GM18861 (cell line): ENCODE measurements at regions not wholly inside any gene's neighbourhood (a gene's known extent, or its start where the extent isn't known, plus 50 kb on each side); places are given as distances from the start of the nearest gene placed in this dataset.

ENCODE experiments used
- ATAC-seq: cut with Tn5 transposase; IDR thresholded peaks from one replicate; pipeline ENCODE4 v1.9.1; 2021; ENCODE audit not compliant: unreplicated experiment

DNA sequence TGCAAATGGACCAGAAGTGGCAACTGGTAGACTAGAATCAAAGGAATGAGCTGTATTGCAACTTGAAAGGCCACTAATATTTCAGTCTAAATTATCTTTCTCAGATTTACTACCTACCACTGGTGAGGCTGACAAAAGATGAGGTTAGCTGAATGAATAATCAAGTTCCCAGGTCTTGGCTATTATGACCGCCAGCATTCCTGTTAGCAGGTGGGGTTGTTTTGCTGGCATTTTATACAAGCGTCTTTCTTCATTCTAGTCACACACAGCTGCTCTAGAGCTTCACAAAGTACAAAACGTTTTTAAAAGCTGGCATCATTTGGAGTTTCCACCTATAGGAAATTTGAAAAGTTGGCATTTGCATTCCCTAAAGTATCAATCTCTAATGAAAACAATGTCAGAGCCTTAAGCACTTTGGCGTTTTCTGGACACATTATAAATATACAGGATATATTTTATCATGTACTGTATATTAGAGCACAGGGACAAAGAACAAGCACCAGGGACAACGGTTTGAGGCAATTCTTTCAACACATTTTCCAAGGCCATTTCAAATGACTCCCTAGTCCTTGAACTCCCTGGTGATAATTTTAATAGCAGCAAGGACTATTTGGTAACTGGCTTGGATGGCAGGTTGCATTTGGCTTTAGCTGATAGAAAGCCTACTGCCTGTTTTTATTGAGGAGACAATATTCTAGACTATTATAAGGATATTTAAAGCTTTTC, 410.2 kb upstream of the CHST9 start:
- ATAC-seq: no peak

DNA sequence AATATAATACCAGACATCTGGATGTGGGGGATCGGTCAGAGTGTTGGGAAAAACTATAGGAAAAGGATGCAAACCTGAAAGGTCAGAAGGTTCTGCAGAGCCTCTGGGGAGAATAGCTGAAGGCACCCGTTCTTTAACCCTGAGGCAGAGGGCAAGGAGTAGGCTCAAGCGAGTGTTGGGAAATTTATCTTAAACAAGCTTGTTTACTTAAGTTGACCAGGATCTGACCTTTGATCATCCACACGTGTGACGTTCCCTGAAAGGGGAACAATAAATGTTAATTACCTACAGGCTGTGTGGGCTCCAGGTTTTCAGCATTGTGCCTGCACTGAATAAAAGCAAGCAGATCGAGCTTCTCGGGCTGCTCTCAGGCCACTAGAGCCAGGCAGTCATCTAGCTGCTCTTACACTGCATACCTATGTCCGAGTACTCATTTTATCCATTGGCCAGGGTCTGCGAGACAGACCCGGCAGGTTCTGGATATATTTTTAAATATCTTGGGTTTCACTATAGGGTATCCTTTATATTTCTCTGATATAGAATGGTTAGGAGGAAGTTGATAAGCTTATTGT, 400.6 kb upstream of the CHST9 start:
- no peak for ATAC-seq

DNA sequence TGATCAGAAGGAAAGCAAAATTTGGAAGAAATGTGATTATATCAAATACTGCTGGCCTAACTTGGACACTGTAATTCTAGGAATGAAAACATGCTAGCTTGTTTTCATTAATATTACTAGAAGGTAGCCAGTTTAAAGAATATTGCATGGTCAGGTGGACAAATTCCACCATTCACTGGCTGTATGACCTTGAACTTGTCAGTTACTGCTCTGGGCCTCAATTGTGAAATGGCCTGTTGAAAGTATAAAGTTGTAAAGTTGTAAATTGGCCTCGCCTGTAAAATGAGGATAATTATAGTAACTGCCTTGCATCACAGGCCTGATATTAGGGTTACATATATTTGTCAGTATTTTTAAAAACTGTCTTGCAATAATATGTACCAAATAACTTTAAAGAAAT, 398.4 kb upstream of the CHST9 start:
- no peak for ATAC-seq

DNA sequence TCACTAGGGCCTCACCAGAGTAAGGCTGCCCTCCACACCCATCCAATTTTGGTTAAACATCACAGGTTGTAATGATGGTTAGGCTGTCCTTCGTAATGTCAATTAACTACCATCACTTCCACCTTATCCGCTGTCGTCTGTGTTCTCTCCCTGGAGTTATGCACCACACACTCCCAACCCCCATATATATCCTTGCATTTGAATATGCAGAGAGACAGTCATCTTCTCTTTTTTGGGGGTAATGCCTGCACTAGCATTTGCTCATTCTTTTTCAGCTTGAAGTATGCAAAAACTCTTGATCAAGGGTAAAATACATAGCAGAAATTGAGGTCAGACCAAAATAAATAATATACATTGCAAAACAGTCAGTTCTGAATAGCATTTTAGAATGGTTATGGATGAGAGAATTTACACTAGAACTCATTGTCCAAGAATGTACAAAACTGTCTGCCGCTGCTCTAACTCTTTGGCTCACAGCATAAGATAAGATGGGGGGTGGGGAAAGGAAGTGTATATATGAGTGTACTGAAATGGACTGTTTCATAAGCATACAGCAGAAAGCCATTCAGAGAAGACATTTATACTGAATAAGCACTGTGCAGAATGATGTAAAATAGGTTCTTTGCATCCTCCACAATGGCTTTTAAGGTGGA, 397.8 kb upstream of the CHST9 start:
- ATAC-seq: no peak

DNA sequence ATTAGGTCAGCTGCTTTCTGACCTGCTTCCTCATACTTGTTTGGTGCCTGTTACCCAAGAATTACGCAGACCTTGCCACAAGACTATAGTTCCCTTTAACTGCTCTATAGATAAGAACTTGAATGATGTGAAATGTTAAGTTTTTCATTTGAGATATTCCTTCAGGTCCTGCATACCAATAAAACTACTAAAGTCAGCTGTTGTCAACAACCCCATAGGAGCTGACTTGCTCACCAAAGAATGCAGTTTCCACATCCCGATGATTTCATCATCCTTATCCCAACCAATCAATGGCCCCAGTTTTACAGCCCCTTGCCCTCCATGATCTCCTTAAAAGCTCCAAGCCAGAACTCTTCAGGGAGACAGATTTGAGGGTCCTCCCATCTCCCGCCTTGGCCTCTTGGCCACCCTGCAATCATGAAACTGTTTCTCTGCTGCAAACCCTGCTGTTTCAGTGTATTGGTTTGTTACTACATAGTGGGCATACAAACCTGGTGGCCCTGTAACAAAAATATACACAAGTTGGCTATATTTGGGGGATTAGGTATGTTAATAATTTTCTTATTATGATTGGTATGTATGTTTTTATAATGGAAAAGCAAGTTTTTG, 396.3 kb upstream of the CHST9 start:
- ATAC-seq: no peak

DNA sequence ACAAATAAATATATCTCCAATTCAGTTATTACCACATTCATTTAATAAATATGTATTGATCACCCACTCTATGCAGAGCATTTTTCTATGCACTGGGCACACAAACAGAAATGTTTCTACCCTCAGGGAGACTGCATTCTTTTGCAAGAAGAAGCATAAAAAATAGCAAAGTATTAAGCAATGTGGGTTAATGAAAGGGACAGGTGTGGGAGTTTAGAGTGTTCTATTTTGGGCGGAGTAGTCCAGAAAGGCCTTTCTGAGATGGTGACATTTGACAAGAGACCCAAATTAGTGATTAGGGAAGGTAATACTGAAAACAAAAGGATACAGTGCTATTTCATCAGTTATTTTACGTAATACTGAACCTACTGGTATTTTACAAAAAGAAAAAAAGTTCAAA, 394.3 kb upstream of the CHST9 start:
- ATAC-seq: no peak

DNA sequence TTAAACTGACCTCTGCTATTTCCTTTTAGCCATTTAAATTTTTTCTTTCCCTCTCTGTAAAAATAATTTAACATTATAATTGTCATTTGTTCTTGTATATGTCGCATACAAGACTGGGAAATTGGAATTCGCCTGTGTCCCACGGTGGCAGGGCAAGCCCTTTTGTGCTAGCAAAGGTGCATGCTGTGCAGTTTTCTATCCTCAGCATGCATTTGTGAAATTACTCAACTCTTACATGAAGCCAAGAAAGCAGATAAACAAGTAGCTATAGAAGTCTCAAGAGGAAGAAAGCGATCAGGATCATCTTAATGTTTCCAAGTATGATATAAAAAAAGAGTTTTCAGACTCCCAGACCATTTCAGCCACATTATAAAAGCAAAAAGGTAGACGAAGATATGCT, 392.6 kb upstream of the CHST9 start:
- no peak for ATAC-seq

DNA sequence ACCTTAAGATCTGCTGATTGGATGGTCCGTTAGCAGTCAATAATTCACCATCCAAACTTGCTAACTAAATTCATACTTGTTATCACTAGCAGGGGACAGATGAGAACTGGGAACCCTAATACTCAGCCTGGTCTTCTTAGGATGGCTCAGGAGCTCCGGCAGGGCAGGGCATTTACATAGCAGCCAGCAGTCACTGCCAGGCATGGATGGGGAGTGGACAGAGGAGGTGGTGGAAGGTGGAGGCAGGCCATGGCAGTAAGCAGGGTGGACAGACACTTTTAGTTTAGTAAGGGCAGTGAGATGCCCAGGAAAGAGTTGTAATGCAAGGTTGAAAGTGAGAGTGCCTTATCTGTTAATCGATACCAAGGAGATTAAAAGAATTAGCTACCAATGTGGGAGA, 392.2 kb upstream of the CHST9 start:
- ATAC-seq: no peak

DNA sequence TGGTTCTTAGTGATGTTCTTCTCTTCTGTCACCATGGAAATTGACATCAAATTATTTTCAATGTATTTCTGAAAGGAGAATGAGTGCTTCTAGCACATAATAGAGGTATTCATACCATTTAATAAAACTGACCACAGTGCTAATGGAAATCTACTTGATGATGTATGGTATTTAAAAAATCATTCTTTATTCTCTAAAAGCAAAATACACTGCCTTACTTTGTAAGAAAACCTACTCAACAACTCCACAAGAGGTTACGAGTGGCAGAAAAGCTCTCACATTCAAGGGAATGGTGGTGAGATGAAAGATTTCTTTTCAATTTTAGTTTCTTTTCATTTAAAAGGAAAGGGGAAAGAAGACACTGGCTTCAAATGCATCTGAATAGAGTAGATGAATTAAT, 382.3 kb upstream of the CHST9 start:
- ATAC-seq: no peak

DNA sequence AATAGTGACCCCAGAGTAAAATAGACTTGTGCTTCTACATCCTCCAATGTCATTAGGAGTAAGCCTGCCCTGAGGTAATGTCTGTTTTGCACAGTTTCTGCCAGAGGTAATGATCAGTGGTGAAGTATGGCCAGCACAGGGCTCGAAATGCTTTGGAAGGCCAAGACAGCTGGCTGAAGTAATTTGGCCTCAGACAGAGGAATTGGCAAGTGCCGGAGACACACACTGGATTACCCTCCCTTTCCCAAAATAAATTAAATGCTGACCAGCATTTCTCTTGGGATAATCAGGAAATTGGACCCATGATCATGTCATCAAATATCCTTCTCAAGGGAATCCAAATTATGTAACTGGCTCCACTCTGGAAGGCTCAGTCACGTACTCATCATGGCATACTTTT, 379.0 kb upstream of the CHST9 start:
- ATAC-seq: no peak

DNA sequence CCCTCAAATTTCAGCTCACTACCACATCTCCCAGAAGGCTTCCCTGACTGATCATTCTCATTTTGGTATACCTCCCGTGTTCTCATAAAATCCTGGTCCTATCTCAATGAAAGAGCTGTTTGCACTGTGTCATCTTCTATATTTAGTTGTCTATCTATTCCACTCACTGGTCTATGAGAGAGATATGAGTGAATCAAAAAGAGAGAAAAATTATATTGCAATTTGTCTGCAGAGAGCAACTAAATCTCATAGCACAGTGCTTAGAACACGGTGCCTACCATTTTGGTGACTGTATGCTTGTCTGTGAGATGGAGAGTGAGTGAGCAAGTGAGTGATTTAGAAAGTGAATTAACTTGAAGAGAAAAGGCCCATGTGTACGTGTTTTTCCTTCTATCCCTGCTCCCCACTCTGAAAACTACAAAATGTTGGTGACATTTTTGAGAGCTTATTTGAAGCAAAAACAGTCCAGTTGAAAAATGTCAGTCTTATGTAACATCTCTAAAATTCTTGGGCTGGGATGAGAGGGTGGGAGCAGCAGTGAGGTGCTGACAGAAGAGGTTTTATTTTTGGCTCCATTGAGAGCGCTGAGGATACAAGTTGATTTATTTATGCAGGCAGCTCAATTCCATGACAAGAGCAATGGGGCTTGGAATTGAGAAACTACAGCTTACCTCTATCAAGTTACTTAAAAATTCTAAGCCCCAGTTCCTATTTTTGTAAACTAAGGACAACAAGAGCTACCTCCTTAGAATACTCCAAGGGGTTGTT, 373.5 kb upstream of the CHST9 start:
- ATAC-seq: no peak

DNA sequence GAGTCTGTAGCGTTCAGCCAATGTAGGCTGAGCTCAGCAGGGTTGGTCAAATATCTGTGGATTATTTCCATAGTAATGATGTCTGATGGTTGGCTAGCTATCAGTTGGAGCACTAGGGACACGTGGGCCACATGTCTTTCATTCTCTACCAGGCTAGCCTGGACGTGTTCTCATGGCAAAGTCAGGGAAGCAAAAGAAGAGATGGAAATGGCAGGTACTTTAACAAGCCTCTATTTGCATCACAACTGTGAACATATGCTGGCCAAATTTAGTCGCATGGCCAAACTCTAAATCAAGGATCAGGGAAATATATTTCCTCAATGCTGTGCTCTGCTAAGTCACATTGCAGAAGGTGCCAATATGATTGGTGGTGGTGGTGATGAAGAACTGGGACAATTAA, 371.6 kb upstream of the CHST9 start:
- ATAC-seq: no peak

DNA sequence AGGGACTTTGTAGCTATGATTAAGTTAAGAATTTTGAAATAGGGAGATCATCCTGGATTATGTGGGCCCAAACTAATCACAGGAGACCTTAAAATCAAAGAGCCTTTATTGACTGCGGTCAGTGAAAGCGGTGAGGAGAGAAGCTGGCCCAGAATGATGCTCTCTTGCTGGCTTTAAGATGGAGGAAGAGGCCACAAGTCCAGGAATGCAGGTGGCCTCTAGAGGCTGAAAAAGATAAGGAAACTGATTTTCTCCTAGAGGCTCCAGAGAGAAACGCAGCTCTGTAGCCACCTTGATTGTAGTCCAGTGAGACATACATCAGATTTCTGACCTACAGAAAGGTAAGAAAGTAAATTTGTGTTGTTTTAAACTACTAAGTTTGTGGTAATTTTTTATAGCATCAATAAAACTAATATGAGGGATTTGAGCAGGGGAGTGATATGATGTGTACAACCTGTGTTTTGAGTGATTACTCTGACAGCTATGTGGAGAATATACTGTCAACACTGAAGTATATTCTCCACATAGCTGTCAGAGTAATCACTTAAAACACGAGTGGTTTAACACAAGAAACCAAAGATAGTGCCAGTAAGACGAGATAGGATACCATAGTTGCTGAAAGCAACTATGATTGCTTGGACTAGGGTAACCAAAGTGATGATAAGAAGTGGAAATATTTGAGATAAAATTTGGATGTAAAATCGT, 364.4 kb upstream of the CHST9 start:
- no peak for ATAC-seq

DNA sequence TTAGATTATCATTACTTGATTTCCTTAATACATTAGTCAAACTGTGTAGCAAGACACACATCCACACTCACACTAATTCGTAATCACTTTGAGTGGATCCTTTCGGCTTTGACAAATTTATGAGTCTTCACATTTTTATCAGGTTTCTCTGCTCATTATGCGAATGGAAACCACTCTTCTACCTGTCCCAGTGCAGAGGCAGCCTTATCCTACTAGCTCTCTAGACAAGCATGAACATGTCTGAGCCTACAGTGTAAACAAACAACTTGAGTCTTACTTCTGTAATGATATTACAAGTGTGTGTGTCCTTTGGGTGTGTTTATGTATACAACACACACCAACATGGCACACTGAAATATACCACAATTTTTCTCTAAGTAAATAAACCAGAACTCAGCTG, 361.9 kb upstream of the CHST9 start:
- no peak for ATAC-seq

DNA sequence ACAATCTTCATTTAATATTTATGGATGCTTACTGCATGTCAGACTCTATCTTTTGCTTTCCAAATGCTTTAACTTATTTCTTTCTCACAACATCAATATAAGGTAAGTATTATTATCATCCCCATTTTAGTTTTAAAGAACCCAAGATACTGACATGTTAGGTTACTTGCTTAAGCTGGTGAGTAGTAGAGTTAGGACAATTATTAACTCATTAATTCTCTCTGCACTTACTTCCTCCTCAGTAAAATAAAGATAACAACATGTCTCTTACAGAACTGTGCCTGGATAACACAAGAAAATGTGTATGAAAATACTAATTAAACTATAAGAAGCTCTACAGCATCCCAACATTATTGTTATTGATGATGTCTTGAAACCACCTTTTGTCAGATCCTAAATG, 359.1 kb upstream of the CHST9 start:
- no peak for ATAC-seq

DNA sequence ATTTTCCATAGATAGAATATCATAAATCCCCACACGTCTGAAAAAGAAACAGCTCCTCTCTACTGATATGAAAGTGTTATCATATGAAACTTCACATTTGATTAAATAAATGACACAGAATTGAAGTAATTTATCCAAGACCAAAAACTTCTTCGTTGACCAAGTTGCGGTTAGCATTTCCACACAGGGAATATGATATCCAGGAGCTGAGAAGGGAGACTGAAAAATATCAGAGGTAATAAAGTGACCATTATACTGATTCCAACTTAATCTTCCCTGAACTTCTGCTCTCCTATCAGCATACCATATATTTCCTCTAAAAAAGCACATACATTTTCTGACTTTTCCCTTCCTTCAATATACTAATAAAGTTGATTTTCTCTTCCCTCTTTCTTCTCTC, 356.2 kb upstream of the CHST9 start:
- ATAC-seq: no peak

DNA sequence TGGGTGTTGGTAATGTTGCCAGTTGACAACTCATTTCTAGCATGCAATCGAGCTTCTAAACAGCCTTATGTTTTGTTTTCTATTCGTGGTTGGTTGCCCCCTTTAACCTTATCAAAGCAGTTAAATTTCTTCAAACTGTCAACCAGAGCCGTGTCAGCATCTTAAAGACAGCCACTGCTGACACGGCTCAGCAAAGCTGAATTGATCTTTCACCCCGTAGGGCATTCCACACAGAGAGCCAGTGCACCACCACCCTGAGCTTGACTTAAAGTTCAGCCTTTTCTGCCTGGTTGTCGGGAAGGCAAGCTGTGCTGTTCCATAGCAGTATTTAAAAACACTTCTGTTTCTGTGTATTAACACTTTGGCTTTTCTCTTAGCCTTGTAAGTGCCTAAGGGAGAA, 355.0 kb upstream of the CHST9 start:
- ATAC-seq: no peak

DNA sequence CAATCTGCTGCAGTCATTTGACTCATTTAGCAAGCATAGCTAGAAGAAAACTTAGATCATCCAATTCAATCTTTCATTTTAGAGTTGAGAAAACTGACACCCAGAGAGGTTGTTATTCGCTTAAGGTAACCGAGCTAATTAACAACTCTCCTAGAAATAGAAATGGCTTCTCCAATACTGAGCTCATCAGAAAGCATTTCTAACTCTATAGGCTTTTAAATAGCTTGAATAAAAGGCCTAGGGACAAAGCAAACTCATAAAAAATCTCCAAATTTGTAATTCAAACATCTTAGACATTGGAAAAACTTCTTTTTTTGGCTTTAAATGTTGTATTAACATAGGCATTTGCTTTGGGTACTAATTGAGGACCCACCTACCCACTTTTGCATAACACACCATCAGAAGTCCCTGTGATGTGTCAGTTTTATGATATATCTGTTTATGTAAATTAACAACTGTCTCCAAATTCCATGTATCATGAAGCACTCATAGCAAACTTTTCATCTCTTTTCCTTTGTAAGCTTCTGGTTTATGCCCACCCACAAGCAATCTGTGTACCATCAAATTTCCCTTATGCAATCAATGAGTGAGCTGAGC, 343.9 kb upstream of the CHST9 start:
- ATAC-seq: no peak

DNA sequence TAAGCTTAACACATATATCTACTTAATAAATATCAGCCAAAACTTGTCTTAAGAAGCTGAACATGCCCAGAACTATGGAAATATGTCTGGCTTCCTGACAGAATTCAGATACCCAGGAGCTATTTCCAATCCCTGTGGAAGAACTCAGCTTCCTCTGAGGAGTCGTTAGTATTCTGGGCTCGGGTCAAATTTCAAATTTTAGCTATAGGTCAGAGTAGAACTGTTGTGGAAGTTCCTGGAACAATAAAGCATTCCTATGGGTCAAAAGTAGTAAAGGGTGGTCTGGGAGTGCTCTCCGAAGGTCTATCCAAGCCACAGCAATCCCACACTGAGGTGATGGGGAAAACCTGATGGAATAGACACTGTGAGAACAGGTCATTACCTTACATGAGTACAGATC, 342.7 kb upstream of the CHST9 start:
- ATAC-seq: no peak

DNA sequence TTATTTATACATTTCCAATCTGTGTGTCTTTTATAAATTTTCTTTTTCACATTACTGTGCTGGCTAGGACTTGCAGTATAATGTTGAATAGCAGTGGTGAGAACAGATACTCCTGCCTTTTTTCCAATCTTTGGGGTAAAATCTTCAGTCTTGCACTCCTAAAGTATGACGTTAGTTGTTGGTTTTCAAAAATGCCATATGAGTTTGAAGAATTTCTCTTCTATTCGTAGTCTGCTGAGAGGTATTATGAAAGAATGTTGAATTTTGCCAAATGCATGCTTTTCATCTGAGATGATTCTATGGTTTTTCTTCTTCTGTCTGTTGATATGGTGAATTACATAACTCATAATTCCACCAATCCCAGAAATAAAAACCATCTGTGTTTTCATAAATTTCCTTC, 335.3 kb upstream of the CHST9 start:
- no peak for ATAC-seq
